Ishikawa (cell line): ENCODE measurements at regions not wholly inside any gene's neighbourhood (a gene's known extent, or its start where the extent isn't known, plus 50 kb on each side); places are given as distances from the start of the nearest gene placed in this dataset.

ENCODE experiments used
- CEBPB ChIP-seq: IDR thresholded peaks from 2 replicates; pipeline ENCODE4 v1.6.1; 2012
- CREB1 ChIP-seq: IDR thresholded peaks from 2 replicates; pipeline ENCODE4 v1.6.1; 2012; ENCODE audit warnings: low read depth
- EGR1 ChIP-seq: IDR thresholded peaks from 2 replicates; pipeline ENCODE4 v1.6.1; 2012
- EP300 ChIP-seq: IDR thresholded peaks from 2 replicates; pipeline ENCODE4 v1.6.1; 2012; ENCODE audit warnings: borderline replicate concordance
- FOXM1 ChIP-seq: IDR thresholded peaks from 2 replicates; pipeline ENCODE4 v1.6.1; 2012; ENCODE audit warnings: low read depth, borderline replicate concordance
- NFIC ChIP-seq: IDR thresholded peaks from 2 replicates; pipeline ENCODE4 v1.6.1; 2012
- RAD21 ChIP-seq: IDR thresholded peaks from 2 replicates; pipeline ENCODE4 v1.6.1; 2012; ENCODE audit warnings: low read depth
- REST ChIP-seq: IDR thresholded peaks from 2 replicates; pipeline ENCODE4 v1.6.1; 2012; ENCODE audit warnings: low read depth, mild to moderate bottlenecking
- TAF1 ChIP-seq: IDR thresholded peaks from 2 replicates; pipeline ENCODE4 v1.6.1; 2012; ENCODE audit warnings: low read depth, mild to moderate bottlenecking
- TCF12 ChIP-seq: IDR thresholded peaks from 2 replicates; pipeline ENCODE4 v1.6.1; 2012; ENCODE audit warnings: low read depth
- TEAD4 ChIP-seq: IDR thresholded peaks from 2 replicates; pipeline ENCODE4 v1.6.1; 2012
- YY1 ChIP-seq: IDR thresholded peaks from 2 replicates; pipeline ENCODE4 v1.6.1; 2012; ENCODE audit warnings: low read depth
- ZBTB7A ChIP-seq: IDR thresholded peaks from 2 replicates; pipeline ENCODE4 v1.6.1; 2012; ENCODE audit warnings: low read depth
- TF ChIP-seq, protein P1 (sequence below): IDR thresholded peaks from 2 replicates; pipeline ENCODE4 v1.6.1; 2012
- TF ChIP-seq, protein P2 (sequence below): IDR thresholded peaks from 2 replicates; pipeline ENCODE4 v1.6.1; 2012

DNA sequence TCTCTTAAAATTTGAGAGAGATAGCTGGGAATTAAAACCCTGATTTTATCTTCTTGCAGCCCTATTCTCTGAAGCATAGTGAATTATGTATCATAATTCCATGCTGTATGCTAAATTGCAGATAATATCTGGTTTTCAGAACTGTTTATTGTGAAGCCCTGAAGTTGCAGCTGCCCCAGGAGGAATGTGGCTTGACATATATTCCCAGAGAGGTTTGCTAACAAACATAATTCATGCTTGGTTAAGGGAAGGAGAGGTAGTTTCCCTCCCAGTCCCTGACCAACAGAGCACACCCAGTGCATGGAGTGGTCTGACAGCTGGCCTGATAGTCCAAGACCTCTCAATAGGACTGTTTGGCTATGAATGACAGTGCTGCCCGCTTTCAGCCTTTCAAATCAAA is 500.6 kb upstream of the MIR17HG start:
- TF ChIP-seq RAD21 (no peak), EGR1 (no peak), FOXM1 (no peak), TAF1 (no peak), YY1 (no peak), TCF12 (no peak), REST (no peak)
- TF ChIP-seq, protein P1, sequence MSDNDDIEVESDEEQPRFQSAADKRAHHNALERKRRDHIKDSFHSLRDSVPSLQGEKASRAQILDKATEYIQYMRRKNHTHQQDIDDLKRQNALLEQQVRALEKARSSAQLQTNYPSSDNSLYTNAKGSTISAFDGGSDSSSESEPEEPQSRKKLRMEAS = no peak

DNA sequence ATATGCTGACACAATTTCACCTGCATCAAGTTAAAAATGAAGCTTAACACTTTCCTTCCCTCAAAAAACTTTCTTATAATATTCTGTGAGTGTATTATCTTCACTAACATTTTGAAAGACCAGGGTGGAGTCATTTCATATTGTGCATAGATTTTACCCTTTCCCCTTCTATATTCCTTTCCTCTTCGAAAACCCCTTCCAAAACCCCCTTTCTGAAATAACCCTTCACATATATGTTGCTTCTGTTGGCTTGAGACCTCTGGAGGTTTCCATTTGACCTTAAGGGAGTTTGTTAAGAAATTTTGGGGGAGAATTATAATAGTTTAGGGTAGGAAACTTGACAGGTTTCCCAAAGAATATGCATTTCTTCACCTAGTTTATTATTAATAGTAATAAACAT is 489.6 kb upstream of the MIR17HG start:
- no peak for TF ChIP-seq CREB1
- TF ChIP-seq NFIC = no peak
- TF ChIP-seq TCF12 = no peak
- TF ChIP-seq TAF1 = no peak
- TF ChIP-seq, protein P2, sequence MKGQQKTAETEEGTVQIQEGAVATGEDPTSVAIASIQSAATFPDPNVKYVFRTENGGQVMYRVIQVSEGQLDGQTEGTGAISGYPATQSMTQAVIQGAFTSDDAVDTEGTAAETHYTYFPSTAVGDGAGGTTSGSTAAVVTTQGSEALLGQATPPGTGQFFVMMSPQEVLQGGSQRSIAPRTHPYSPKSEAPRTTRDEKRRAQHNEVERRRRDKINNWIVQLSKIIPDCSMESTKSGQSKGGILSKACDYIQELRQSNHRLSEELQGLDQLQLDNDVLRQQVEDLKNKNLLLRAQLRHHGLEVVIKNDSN = no peak
- no peak for TF ChIP-seq YY1
- no peak for TF ChIP-seq TEAD4
- no peak for TF ChIP-seq EP300
- TF ChIP-seq EGR1 = no peak
- no peak for TF ChIP-seq FOXM1
- TF ChIP-seq CEBPB = no peak

- no peak for TF ChIP-seq YY1
- no peak for TF ChIP-seq TEAD4
- no peak for TF ChIP-seq TCF12
- TF ChIP-seq EP300 = no peak
- TF ChIP-seq, protein P2 = no peak
- TF ChIP-seq EGR1 = no peak
- no peak for TF ChIP-seq ZBTB7A
- TF ChIP-seq, protein P1 = no peak
- no peak for TF ChIP-seq NFIC
- no peak for TF ChIP-seq TAF1
These were observed 481.5 kb upstream of the MIR17HG start for GRCh38 chr13:90866006-90866405.

DNA sequence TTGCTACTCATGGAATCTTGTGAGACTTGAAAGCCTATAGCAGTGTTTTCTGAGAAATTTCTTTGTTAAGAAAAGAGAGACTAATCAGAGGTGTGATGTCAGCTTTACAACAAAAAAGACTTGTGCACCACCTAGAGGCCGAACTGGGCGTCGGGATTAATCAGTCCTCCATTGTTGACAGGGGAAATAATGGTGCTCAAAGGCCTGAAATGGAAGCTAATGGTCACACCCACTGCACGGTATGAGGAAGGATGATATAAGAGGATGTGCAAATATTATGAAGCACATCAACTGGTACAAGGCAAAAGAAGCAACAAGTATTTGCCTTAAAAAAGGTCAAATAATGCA is 480.2 kb upstream of the MIR17HG start:
- TF ChIP-seq YY1 (peak; percentile 62; the same call in 1 of the 2 replicates), CREB1 (no peak), RAD21 (peak; percentile 94), FOXM1 (no peak)

DNA sequence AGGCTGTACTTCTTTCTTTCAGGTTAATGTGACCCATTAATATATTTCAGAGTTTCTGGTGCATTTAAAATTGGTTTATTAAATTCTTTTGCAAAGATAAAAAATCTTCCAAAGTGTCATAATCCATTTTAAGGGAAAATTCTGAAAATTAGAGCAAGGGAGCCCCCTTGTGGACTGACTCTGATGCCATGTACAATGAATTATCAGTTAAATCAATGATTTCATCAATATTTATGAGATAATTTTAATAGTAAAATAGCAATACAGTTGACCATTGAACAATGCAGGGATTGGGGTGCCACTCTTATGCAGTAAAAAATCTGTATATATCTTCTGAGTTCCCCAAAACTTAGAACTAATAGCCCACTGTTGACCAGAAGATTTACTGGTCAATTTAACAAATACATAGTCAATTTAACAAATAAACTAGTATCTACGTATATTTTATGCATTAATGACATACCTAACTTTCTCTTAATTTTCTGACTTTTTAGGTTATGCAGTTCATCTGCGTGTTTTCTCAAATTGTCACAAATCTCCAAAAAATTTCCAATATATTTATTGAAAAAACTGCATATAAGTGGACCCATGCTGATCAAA is 479.1 kb upstream of the MIR17HG start:
- TF ChIP-seq RAD21 (peak; percentile 78), NFIC (no peak), YY1 (no peak), REST (no peak), TCF12 (no peak)
- TF ChIP-seq, protein P2 = no peak

DNA sequence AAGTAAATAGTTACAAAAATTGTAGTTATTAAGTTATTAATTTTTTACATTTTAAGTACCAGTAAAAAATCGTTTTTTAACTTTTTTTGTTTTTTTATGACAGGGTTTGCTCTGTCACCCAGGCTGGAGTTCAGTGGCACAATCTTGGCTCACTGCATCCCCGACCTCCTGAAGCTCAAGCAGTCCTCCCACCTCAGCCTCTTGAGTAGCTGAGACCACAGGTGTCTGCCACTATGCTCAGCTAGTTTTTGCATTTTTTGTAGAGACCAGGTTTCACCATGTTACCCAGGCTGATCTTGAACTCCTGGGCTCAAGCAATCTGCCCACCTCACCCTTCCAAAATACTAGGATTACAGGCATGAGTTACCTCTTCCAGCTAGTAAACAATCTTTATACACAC is 477.9 kb upstream of the MIR17HG start:
- TF ChIP-seq REST (no peak), ZBTB7A (no peak), TAF1 (no peak), CEBPB (no peak), YY1 (no peak), TEAD4 (no peak), CREB1 (no peak)
- TF ChIP-seq, protein P2 = no peak
- TF ChIP-seq, protein P1 = no peak
